OCI-LY1 (cell line): ENCODE measurements at regions not wholly inside any gene's neighbourhood (a gene's known extent, or its start where the extent isn't known, plus 50 kb on each side); places are given as distances from the start of the nearest gene placed in this dataset.

ENCODE experiments used
- EZH2 ChIP-seq: fragments of 200-600 bp; sonication (generic), shearing (Covaris generic); IDR thresholded peaks from 2 replicates; pipeline ENCODE4 v1.8.0; 2017; ENCODE audit warnings: borderline replicate concordance, mixed run types, mild to moderate bottlenecking, antibody characterized with exemption, low read length, moderate library complexity, mixed read lengths
- TF ChIP-seq, protein P1 (sequence below): fragments of 200-600 bp; sonication (generic), shearing (Covaris generic); IDR thresholded peaks from 2 replicates; pipeline ENCODE4 v1.5.1; 2017; ENCODE audit warnings: mild to moderate bottlenecking, antibody characterized with exemption, low read length, moderate library complexity, mixed read lengths

DNA sequence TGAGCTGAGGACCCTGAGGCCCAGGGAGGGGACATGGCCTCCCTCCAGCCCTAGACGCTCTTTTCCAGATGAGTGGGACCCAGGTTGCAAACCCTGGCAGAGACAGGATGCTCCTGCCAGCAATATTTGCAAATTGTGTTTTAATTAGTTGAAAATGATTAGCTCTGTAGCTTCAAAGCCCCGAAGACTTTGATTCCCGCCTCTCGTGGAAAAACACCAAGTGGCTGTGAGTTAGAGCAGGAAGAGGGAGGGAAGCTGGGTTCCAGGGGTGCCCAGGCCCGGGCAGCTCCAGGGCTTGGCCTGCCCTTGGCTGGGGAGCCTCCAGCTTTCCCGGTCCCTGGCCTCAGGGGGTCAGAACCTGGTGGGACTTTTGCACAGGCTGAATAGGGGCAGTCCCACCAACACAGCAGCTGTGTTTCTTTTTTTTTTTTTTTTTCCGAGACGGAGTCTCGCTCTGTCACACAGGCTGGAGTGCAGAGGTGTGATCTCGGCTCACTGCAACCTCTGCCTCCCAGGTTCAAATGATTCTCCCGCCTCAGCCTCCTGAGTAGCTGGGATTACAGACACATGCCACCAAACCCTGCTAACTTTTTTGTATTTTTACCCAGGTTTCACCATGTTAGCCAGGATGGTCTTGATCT lies 101.6 kb upstream of the RTL6 start:
- TF ChIP-seq, protein P1, sequence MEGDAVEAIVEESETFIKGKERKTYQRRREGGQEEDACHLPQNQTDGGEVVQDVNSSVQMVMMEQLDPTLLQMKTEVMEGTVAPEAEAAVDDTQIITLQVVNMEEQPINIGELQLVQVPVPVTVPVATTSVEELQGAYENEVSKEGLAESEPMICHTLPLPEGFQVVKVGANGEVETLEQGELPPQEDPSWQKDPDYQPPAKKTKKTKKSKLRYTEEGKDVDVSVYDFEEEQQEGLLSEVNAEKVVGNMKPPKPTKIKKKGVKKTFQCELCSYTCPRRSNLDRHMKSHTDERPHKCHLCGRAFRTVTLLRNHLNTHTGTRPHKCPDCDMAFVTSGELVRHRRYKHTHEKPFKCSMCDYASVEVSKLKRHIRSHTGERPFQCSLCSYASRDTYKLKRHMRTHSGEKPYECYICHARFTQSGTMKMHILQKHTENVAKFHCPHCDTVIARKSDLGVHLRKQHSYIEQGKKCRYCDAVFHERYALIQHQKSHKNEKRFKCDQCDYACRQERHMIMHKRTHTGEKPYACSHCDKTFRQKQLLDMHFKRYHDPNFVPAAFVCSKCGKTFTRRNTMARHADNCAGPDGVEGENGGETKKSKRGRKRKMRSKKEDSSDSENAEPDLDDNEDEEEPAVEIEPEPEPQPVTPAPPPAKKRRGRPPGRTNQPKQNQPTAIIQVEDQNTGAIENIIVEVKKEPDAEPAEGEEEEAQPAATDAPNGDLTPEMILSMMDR, result no peak
- no peak for TF ChIP-seq EZH2
